DMS 273 treated with DMSO at 0.1 percent for 48 hours (cell line): ENCODE measurements at regions not wholly inside any gene's neighbourhood (a gene's known extent, or its start where the extent isn't known, plus 50 kb on each side); places are given as distances from the start of the nearest gene placed in this dataset.
A peak's percentile ranks its signal among the peaks of the same experiment; 100 is the strongest.

Source experiments
- DNase-seq: peaks from one replicate; lab custom pipeline; 2025; lab: John Stamatoyannopoulos, UW

- no peak for DNase-seq
These were observed 182.7 kb downstream of the BCOR start for GRCh38 chrX:39915081-39915480.

- DNase-seq = no peak
These were observed 182.2 kb downstream of the BCOR start for GRCh38 chrX:39915596-39915995.

- no peak for DNase-seq
These were observed 175.9 kb downstream of the BCOR start for GRCh38 chrX:39921838-39922237.

GRCh38 chrX:39922488-39922887 lies 175.3 kb downstream of the BCOR start:
- no peak for DNase-seq

DNA sequence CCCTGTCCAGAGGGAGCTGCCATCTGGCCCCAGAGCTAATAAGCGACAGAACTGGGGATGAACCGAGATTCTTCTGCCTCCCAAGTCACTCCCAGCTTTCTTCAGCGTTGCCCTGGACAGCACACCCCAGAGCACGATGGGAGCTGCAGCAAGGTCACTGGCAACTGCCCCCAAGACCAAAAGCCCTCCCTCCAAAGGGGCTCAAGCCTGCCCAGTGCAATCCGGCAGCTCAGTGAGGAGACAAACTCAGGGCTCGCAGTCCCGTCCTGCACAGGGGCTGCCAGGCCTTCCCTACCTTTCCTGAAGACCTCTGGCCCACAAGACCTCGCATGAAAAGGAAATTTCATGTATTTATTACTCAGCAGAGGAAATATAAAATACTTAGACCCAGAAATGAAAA lies 174.8 kb downstream of the BCOR start:
- DNase-seq = no peak

DNA sequence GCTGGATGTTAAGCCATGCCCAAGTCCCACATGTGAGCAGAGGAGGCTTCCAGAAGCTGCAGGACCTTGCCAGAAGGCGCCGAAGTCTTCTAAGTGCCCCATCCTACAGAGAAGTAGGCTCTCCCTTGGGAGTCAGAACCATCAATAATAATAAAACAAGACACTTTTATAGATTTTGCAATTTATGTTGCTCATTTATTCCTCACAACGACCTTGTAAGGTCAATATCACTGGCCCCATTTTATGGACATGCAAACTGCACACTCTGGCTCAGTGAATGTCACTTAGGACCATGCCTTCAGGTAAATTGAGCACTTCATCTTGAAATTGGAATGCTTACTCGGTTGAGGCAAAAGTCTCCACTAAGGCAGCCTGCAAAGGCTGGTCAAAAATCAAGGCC lies 170.4 kb downstream of the BCOR start:
- no peak for DNase-seq

DNA sequence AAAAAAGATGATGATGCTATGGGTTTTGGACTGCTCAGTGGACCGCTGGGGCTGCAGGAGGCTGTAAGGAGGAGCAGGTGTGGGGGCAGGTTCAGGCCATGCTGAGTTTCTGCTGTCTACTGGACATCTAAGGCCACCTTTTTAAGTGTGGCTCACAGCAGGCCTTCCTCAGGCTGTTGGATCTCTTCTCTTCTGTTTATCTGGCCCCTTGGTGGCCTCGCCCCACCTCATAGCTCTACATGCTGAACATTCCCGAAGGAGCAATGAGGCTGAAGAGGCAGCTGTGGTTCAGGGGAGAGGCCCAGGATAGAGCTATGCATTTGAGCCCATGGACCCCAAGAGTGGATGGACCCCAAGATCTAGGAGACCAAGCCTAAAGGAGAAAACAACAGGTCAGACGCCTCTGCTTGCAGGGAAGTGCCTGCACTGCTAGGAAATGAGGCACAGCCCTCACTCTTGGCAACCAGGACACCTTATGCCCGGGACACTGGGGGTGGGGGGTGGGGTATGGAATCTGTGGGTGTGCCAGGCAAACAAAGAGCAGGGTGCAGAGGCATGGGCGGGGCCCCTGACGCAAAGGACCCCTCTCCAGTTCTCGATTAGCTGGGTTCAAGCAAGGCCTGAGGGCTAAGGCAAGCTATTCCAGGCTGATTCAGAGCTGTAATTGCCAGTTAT lies 168.9 kb downstream of the BCOR start:
- no peak for DNase-seq

DNA sequence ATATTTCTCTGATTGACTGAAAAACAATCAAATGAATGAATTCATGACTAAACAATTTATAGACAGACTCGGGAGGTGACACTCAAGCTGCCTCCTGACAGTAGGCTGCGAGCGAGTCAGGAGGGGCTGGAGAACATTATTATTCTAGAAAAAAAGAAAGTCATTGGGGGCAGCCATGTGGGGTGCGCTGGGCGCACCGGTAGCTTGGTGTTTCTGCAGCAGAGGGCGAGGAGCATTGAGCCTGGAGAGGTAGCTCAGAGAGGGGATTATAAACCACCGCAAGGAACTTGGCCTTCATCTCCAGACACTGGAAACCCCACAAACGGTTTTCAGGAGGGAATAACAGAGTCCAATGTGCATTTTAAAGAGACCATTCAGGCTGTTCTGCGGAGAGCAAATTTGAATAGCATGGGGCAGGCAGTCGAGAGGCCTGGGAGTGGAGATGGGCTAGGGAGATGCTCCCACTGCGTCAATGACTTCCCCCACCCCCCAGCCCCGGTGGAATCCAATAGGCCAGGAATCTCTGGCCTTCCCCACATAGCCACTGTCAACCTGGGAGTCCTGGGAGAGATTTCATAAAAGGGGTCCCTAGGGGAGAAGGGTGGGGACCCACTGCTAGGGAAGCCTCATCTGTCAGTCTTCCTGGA lies 168.3 kb downstream of the BCOR start:
- no peak for DNase-seq

DNA sequence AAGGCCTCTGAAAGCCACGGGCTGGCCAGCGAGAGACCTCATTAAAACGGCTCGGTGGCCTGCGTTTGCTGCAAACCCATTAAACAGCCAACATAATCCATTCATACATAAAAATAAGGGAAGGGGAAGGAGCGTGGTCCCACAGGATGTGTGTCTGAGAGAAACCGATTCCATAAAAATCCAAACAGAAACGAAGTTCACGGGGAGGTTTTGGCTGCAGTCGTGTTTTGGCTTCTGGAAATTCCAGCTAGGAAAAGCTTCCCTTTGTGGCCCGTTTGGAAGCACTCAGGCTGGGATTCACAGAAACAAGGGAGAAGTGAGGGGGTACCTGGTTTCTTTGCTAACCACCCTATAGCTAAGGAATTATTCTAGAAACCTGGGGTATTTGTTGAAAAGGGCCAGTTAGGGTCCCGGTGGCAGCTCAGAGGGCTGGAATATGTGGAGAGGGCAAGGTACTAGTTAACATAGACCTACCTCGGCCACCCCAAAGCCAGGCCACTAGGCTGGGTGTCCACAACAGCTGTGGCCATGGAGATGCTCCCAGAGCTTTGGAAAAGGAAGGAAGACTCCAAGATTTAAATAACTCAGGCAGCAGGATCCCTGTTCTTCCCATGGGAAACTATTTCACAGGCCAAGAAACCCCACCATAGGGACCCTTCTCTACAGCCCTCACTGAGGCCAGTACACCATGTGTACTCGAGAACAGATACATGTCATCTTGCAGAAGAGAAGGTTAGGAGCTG lies 166.8 kb downstream of the BCOR start:
- DNase-seq = no peak

DNA sequence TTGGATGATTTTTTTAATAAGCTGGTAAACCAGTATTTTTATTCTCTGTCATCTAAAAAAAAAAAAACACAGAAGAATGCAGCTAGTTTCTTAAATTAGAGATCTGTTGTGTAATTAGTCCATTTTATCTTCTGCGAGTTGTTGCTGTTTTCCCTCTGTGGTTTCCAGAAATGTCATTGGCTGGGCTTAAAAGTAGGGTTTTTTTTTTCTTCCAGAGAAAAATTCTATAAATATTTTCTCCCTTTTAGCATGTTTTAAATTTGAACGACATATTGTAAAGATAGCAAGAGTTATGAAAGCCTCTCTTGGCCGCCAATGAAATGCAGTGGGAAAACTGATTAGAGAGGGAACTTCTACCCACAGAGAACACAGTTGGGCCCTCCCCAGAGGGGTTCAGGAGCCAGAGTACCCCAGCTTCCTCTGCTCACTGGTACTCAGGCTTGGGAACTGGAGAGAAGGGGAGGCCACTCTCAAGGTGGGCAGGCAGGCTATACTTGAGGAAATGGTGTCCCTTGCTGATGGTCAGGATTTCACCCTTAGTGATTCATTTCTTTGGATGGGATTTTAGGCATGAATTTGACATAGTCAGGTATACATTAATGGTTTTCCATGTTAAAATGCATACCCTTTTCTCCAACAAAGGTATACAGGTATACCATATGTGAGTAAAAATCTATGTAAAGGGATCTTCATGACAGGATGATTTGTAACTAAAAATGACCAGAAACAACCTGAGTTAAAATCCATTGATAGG lies 166.1 kb downstream of the BCOR start:
- no peak for DNase-seq

GRCh38 chrX:39935411-39936064 lies 162.2 kb downstream of the BCOR start:
- no peak for DNase-seq

GRCh38 chrX:39936886-39937770 lies 160.6 kb downstream of the BCOR start:
- DNase-seq = no peak

GRCh38 chrX:39938466-39938865 lies 159.3 kb downstream of the BCOR start:
- no peak for DNase-seq

GRCh38 chrX:39939678-39940077 lies 158.1 kb downstream of the BCOR start:
- DNase-seq = no peak

- DNase-seq = peak; percentile 24
These were observed 156.3 kb downstream of the BCOR start for GRCh38 chrX:39941332-39941920.

- no peak for DNase-seq
These were observed 153.3 kb downstream of the BCOR start for GRCh38 chrX:39944416-39944815.

DNA sequence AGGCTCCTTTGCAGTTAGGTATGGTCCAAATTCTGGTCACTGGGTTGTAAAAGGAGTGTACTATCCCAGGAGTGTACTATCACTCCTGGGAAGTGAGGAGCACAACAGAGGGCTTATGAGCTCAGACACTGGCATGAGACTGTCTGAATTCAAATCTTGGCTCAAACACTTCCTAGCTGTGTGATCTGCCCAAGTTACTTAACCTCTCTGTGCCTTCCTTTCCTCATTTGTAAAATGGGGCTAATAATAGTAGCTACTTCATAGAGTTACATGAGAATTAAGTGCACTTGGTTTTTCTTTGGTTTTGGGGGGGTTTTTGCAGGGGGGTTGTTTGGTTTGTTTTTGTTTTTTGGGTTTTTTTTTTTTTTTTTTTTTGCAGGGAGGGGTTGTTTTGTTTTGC lies 152.0 kb downstream of the BCOR start:
- no peak for DNase-seq

DNA sequence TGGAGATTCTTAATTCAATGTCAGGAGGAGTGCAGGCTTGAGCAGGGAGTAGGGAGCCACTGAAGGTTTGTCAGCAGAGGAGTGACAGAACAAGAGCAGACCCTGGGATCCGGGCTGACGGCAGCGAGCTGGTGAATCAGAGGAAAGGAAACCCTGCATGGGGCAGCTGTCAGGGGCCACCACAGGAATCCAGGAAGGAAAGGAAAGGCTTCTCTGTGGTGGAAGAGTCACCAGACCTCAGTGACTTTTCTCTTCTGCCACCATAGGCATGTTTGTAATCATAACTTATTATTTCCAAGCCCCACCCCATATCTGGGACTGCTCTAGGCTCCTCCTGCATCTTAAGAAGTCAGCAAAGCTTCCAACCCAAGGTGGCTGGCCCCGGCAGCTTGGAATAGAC lies 150.9 kb downstream of the BCOR start:
- DNase-seq = no peak

DNA sequence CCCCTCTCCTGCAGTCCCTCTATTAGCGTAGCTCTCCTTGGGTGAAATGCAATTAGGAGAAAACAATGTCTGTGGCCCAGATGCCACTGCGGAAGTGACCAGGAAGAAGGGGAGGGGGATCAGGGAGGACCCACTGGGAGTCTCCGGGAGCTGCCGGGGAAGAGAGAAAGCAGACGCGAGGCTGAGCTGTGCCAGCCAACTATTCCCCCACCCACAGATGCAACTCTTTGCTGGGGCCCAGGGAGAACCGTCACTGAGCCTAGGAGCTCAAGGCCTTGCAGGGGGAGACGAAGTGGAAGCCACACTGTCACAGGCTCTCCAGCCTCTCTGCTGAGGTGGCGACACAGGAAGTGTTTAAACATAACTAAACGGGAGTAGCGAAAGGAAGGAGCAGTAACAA lies 149.2 kb downstream of the BCOR start:
- DNase-seq = no peak

- no peak for DNase-seq
These were observed 147.6 kb downstream of the BCOR start for GRCh38 chrX:39950018-39950688.
